ENCODE measurements at regions not wholly inside any gene's neighbourhood (a gene's known extent, or its start where the extent isn't known, plus 50 kb on each side); places are given as distances from the start of the nearest gene placed in this dataset.

- DNase-seq = no peak
These were observed 93.6 kb upstream of the UST start for GRCh38 chr6:148653138-148653776.

GRCh38 chr6:148657048-148657447 is 89.8 kb upstream of the UST start:
- DNase-seq = peak; percentile 35

GRCh38 chr6:148658681-148659430 is 88.0 kb upstream of the UST start:
- no peak for DNase-seq

GRCh38 chr6:148667395-148667794 is 79.4 kb upstream of the UST start:
- DNase-seq = no peak

GRCh38 chr6:148671085-148671484 is 75.7 kb upstream of the UST start:
- DNase-seq = no peak

- DNase-seq = no peak
These were observed 74.9 kb upstream of the UST start for GRCh38 chr6:148671952-148672351.

GRCh38 chr6:148674306-148674705 is 72.5 kb upstream of the UST start:
- DNase-seq = no peak

GRCh38 chr6:148677594-148678476 is 69.0 kb upstream of the UST start:
- DNase-seq = no peak

GRCh38 chr6:148678682-148679081 is 68.1 kb upstream of the UST start:
- DNase-seq = no peak

GRCh38 chr6:148681666-148682065 is 65.2 kb upstream of the UST start:
- no peak for DNase-seq

- DNase-seq = no peak
These were observed 64.6 kb upstream of the UST start for GRCh38 chr6:148682252-148682651.

GRCh38 chr6:148682990-148683389 is 63.8 kb upstream of the UST start:
- DNase-seq = peak; percentile 42

GRCh38 chr6:148689168-148689567 is 57.7 kb upstream of the UST start:
- DNase-seq = no peak

GRCh38 chr6:148693882-148694484 is 52.8 kb upstream of the UST start:
- peak; percentile 30 for DNase-seq
